Stomach (tissue), 8 donors: ENCODE measurements at regions not wholly inside any gene's neighbourhood (a gene's known extent, or its start where the extent isn't known, plus 50 kb on each side); places are given as distances from the start of the nearest gene placed in this dataset.

ENCODE experiments used
- DNase-seq, 2 donors: peaks; one replicate each; pipeline versions ENCODE4 v3.0.0 to v3.0.0-alpha.2; 2013 to 2019
- H3K27ac ChIP-seq, 5 donors: fragments of 200-600 bp in 4 of 5; sonication (generic) in 4 of 5; one replicate each; pipeline ENCODE4 v1.5.1; 2013 to 2019; ENCODE audit warnings: mild to moderate bottlenecking in 1 of 5, moderate library complexity in 1 of 5
- H3K27me3 ChIP-seq, 3 donors: fragments of 200-600 bp; sonication (generic); one replicate each; pipeline ENCODE4 v1.5.1; 2017 to 2019; ENCODE audit warnings: mixed run types in 1 of 3
- H3K36me3 ChIP-seq, 4 donors: fragments of 200-600 bp; sonication (generic); 1 replicate in 3 of 4; 2 replicates in 1 of 4; pipeline ENCODE4 v1.5.1; 2016 to 2019
- H3K4me1 ChIP-seq, 4 donors: fragments of 200-600 bp; sonication (generic); one replicate each; pipeline ENCODE4 v1.5.1; 2016 to 2019
- H3K4me3 ChIP-seq, 4 donors: fragments of 200-600 bp; sonication (generic) in 3 of 4; one replicate each; pipeline ENCODE4 v1.5.1; 2016 to 2019; ENCODE audit warnings: mild to moderate bottlenecking in 1 of 4
- H3K9me3 ChIP-seq, 4 donors: fragments of 200-600 bp; sonication (generic); one replicate each; pipeline ENCODE4 v1.5.1; 2016 to 2019
- CTCF ChIP-seq, 7 experiments: fragments of 450-650 bp in 4 of 7; fragments of 200-600 bp in 3 of 7; sonication (generic) in 3 of 7; IDR thresholded peaks; one replicate each; pipeline ENCODE4 v1.5.1; 2016 to 2019; ENCODE audit warnings: antibody characterized with exemption in 7 of 7, control low read depth in 2 of 7, mild to moderate bottlenecking in 1 of 7
- EP300 ChIP-seq: sonication (generic); formaldehyde crosslinking; IDR thresholded peaks from one replicate; pipeline ENCODE4 v1.6.1; 2017; ENCODE audit warnings: antibody characterized with exemption
- POLR2A ChIP-seq, 4 donors: fragments of 450-650 bp; IDR thresholded peaks; one replicate each; pipeline ENCODE4 v1.6.1; 2016; ENCODE audit warnings: antibody characterized with exemption in 4 of 4, control low read depth in 2 of 4, mild to moderate bottlenecking in 1 of 4, moderate library complexity in 1 of 4
- POLR2AphosphoS5 ChIP-seq, 3 donors: sonication (generic); formaldehyde crosslinking; IDR thresholded peaks; one replicate each; pipeline ENCODE4 v1.6.1; 2016; ENCODE audit warnings: antibody characterized with exemption in 3 of 3
- WGBS, 5 donors: extraction: QIAGEN DNeasy Blood & Tissue Kit in 3 of 5; methylation state at CpG; one replicate each; pipeline versions ENCODE4 v1.1.5 to v1.1.7; 2013 to 2018; 5-methylcytosine and 5-hydroxymethylcytosine counted together
- intact Hi-C: fragments of 100-400 bp; cut with DNase I; formaldehyde crosslinking; loops from one replicate; pipeline ENCODE4 v1.15.1; 2023; ENCODE audit warnings: low total_unique reads
- donor health status: healthy with polysubstance abuse.
- donor health status: Bipolar disorder and iron deficiency.
- donor health status: healthy.

- H3K9me3 ChIP-seq, result no peaks in the 10 kb centered on the region
- H3K4me1 ChIP-seq, result peaks cover 0 to 18% (median 4%) of the 10 kb centered on the region in 4 donors
- H3K27ac ChIP-seq, result no peak overlapping the region
- intact Hi-C loops, result no loop called here
- TF ChIP-seq CTCF (IDR thresholded peaks at IDR 0.05) (no peak), POLR2AphosphoS5 (IDR thresholded peaks at IDR 0.05) (no peak), POLR2A (IDR thresholded peaks at IDR 0.05) (no peak), EP300 (no peak)
- H3K4me3 ChIP-seq, result no peak overlapping the region
- no peaks in the 10 kb centered on the region for H3K36me3 ChIP-seq
- WGBS, 5 donors, result 81 to 93% (median 91%) methylated on average over 3 of the region's 3 CpGs
- no peaks in the 10 kb centered on the region for H3K27me3 ChIP-seq
- no peak for DNase-seq
These were observed 55.1 kb upstream of the MLIP start for GRCh38 chr6:54056105-54056504.

GRCh38 chr6:54057058-54057457 is 54.2 kb upstream of the MLIP start:
- intact Hi-C loops, result no loop called here
- Histone ChIP-seq H3K27me3 (no peaks in the 10 kb centered on the region), H3K27ac (no peak overlapping the region), H3K4me1 (peaks cover 0 to 20% (median 4%) of the 10 kb centered on the region in 4 donors), H3K36me3 (no peaks in the 10 kb centered on the region), H3K9me3 (no peaks in the 10 kb centered on the region), H3K4me3 (no peak overlapping the region)
- TF ChIP-seq CTCF (IDR thresholded peaks at IDR 0.05) (no peak), POLR2A (IDR thresholded peaks at IDR 0.05) (no peak), EP300 (no peak), POLR2AphosphoS5 (IDR thresholded peaks at IDR 0.05) (no peak)
- 76 to 90% (median 82%) methylated on average over 1 of the region's 1 CpG for whole genome bisulfite sequencing, 5 donors
- DNase-seq, result no peak

GRCh38 chr6:54058236-54058635 is 53.0 kb upstream of the MLIP start:
- TF ChIP-seq CTCF (IDR thresholded peaks at IDR 0.05) (no peak), EP300 (no peak), POLR2A (IDR thresholded peaks at IDR 0.05) (no peak), POLR2AphosphoS5 (IDR thresholded peaks at IDR 0.05) (no peak)
- intact Hi-C loops, result no loop called here
- H3K27ac ChIP-seq, result no peak overlapping the region
- DNase-seq, result no peak
- H3K4me3 ChIP-seq, result no peak overlapping the region
- no peaks in the 10 kb centered on the region for H3K36me3 ChIP-seq
- no peaks in the 10 kb centered on the region for H3K27me3 ChIP-seq
- H3K4me1 ChIP-seq, result peaks cover 0 to 21% (median 4%) of the 10 kb centered on the region in 4 donors
- H3K9me3 ChIP-seq, result no peaks in the 10 kb centered on the region

GRCh38 chr6:54059683-54060082 is 51.6 kb upstream of the MLIP start:
- TF ChIP-seq POLR2A (IDR thresholded peaks at IDR 0.05) (no peak), EP300 (no peak), POLR2AphosphoS5 (IDR thresholded peaks at IDR 0.05) (no peak), CTCF (IDR thresholded peaks at IDR 0.05) (no peak)
- Histone ChIP-seq H3K4me3 (no peak overlapping the region), H3K27me3 (no peaks in the 10 kb centered on the region), H3K9me3 (no peaks in the 10 kb centered on the region), H3K27ac (no peak overlapping the region), H3K4me1 (peaks cover 0 to 18% (median 0%) of the 10 kb centered on the region in 4 donors), H3K36me3 (no peaks in the 10 kb centered on the region)
- intact Hi-C loops, result no loop called here
- WGBS, 5 donors, result 53 to 63% (median 55%) methylated on average over 2 of the region's 2 CpGs
- DNase-seq, result no peak
